ENCODE measurements at regions not wholly inside any gene's neighbourhood (a gene's known extent, or its start where the extent isn't known, plus 50 kb on each side); places are given as distances from the start of the nearest gene placed in this dataset.

DNA sequence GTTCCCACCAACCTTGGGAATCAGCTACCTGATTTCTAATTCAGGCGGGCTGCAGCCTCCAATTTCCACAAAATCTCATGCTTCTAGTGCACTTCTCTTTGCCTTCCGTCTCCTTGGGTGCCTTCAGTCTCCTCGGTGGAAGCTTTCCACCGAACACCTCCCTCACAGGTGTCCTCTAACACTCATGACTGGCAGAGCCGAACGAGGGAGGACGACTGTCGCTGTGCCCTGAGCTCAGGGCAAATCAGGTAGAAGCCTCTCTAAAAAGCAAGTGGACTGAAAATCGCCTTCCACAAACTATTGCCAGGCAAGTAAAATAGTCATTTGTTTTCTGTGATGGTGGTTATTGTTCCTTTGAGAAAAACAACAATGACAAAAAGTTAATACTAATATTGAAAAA is 176.1 kb upstream of the PPARGC1A start:
- H3K4me3 ChIP-seq (replicated peaks in 1 of 2; ENCODE audit: low read depth in 2 of 2, low read length in 2 of 2), result no peak overlapping the region

DNA sequence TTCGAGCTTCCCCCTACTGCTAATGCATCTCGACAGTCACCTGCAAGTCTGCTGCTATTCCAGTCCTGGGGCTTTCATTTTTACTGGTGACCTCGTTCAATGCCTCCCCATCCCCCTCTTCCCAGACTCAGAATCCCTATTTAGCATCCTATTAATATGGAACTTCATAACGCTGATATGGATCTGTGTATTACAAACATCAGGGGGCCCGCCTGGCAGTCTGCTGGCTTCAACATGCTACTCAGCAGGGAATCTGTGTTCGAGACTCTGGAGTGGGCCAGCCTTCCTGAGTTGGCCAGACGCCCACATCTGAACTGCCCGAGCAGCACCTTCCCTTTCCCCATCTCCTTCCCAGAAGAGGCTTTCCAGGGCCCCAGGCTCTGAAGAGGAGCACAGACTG is 173.9 kb upstream of the PPARGC1A start:
- no peak overlapping the region for H3K4me3 ChIP-seq (replicated peaks in 1 of 2; ENCODE audit: low read depth in 2 of 2, low read length in 2 of 2)
- TF ChIP-seq, protein P1, sequence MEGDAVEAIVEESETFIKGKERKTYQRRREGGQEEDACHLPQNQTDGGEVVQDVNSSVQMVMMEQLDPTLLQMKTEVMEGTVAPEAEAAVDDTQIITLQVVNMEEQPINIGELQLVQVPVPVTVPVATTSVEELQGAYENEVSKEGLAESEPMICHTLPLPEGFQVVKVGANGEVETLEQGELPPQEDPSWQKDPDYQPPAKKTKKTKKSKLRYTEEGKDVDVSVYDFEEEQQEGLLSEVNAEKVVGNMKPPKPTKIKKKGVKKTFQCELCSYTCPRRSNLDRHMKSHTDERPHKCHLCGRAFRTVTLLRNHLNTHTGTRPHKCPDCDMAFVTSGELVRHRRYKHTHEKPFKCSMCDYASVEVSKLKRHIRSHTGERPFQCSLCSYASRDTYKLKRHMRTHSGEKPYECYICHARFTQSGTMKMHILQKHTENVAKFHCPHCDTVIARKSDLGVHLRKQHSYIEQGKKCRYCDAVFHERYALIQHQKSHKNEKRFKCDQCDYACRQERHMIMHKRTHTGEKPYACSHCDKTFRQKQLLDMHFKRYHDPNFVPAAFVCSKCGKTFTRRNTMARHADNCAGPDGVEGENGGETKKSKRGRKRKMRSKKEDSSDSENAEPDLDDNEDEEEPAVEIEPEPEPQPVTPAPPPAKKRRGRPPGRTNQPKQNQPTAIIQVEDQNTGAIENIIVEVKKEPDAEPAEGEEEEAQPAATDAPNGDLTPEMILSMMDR (IDR thresholded peaks at IDR 0.05; ENCODE audit: low read depth, low read length), result no peak
- no peak for DNase-seq (ENCODE audit: low read depth in 2 of 2)

More for the DNA sequence above, 176.1 kb upstream of the PPARGC1A start:
- no peak for DNase-seq (ENCODE audit: low read depth in 2 of 2)
- TF ChIP-seq, protein P1 (IDR thresholded peaks at IDR 0.05; ENCODE audit: low read depth, low read length), result no peak

DNA sequence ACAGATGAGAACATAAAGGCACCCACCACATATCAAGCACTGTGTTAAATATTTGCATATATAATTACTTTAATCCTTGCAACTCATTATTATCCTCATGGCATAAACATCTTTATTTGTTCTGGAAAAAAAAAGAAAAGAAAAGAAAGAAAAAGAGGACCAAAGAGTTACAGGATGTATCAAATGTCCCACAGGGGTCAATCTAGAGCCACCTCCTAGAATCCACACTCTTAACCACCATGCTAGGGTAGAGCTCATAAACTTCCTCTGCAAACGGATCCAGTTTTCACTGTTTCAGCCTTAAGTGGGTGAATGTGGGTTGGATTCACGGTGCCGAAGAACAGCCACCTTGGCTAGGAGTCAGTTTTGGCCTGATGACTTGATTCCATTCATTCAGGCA is 171.1 kb upstream of the PPARGC1A start:
- TF ChIP-seq, protein P1 (IDR thresholded peaks at IDR 0.05; ENCODE audit: low read depth, low read length), result no peak

DNA sequence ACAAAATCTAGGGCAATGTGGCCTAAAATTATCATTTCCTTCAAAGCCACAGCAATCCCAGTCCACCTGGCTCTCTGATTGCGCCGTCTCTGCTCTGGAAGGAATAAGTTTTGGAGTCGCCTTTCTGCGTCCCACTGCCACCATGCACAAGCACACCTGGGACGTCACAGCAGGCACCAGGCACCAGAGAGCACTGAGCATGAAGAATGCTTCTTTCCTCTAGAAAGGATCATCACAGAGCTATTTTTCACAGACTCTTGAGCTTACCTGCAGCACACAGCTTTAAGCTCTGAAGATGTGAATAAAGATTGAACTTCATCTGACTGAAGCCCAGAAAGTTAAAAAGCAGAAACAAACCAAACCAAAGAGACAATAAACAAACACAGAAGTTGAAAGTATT is 170.0 kb upstream of the PPARGC1A start:
- no peak for DNase-seq (ENCODE audit: low read depth in 2 of 2)
- TF ChIP-seq, protein P1 (IDR thresholded peaks at IDR 0.05; ENCODE audit: low read depth, low read length), result no peak
- no peak overlapping the region for H3K4me3 ChIP-seq (replicated peaks in 1 of 2; ENCODE audit: low read depth in 2 of 2, low read length in 2 of 2)

More for the DNA sequence above, 171.1 kb upstream of the PPARGC1A start:
- no peak for DNase-seq (ENCODE audit: low read depth in 2 of 2)
- no peak overlapping the region for H3K4me3 ChIP-seq (replicated peaks in 1 of 2; ENCODE audit: low read depth in 2 of 2, low read length in 2 of 2)

DNA sequence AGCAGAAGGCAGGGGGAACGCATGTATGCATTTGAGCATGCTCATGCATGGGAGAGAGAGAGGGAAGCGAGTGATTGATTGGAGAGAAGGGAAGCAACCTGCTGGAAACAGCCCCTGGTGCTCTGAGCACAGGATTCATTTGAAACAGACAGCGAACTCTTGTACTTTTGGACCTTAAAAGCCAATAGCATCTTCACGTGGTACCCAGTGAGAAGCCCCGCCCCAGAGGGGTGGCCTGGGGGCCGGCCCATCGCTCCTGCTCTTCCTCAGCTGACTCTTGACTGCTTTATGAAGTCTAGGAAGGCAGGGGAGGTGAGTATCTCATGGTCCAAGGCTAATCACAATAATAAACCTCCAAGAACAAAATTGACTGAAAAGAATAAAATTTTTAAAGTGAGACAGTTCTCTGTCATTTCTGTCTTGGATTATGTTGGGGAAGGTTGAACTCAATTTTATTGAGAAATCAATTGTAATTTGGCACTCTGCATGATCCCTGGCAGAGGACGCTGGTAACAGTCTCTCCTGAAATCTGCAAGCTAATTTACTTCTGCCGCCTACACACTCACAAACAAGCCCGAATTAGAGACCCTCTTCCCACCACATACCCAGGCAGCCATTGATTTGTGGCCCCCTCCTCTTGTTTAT is 168.2 kb upstream of the PPARGC1A start:
- TF ChIP-seq, protein P1 (IDR thresholded peaks at IDR 0.05; ENCODE audit: low read depth, low read length), result no peak

DNA sequence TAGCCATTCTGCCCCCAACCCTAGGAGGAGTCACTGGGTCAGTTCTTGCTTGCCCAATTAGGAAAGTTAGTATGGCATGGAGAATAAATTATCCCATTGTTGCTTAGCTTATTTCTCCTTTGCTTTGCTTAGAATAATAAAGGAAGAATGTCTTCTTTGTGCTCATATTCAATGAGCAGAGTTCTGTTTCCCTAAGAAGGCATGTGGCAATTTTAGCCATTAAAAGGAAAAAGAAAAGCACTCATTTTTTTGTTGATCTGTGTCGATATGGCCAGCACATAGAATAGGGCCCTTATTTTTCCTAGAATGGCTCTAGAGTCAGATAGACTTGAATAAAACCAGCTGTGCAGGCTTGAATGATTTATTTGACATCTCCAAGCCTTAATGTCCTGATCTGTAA is 166.4 kb upstream of the PPARGC1A start:
- TF ChIP-seq, protein P1 (IDR thresholded peaks at IDR 0.05; ENCODE audit: low read depth, low read length), result no peak
- H3K4me3 ChIP-seq (replicated peaks in 1 of 2; ENCODE audit: low read depth in 2 of 2, low read length in 2 of 2), result no peak overlapping the region

More for the DNA sequence above, 168.2 kb upstream of the PPARGC1A start:
- no peak for DNase-seq (ENCODE audit: low read depth in 2 of 2)
- H3K4me3 ChIP-seq (replicated peaks in 1 of 2; ENCODE audit: low read depth in 2 of 2, low read length in 2 of 2), result no peak overlapping the region

DNA sequence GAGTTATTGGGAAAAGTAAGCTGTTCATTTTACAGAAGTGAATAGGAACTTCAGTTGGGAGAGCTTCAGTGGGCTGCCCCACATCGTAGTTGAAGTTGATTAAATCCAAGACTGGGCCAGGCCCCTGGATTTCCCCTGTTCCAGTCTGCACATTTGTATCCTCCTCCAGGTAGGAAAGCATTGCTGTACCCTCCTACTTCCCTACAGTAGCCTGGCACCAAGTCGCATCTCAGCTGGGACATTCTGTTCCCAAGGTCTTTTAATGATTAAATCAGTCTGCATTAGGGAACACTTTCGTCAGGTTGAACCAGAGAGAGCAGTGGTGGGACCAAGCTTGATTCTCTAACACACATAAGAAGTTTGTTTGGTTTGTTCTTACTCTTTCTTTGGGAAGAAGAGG is 165.8 kb upstream of the PPARGC1A start:
- no peak for DNase-seq (ENCODE audit: low read depth in 2 of 2)
- H3K4me3 ChIP-seq (replicated peaks in 1 of 2; ENCODE audit: low read depth in 2 of 2, low read length in 2 of 2), result no peak overlapping the region
- TF ChIP-seq, protein P1 (IDR thresholded peaks at IDR 0.05; ENCODE audit: low read depth, low read length), result no peak

More for the DNA sequence above, 166.4 kb upstream of the PPARGC1A start:
- no peak for DNase-seq (ENCODE audit: low read depth in 2 of 2)

Measured in cardiac fibroblast (primary cell).